HCT116 (cell line): ENCODE measurements at regions not wholly inside any gene's neighbourhood (a gene's known extent, or its start where the extent isn't known, plus 50 kb on each side); places are given as distances from the start of the nearest gene placed in this dataset.

Experiments used
- ATAC-seq: fragments of 200-7000 bp; cut with Tn5 transposase; 2 replicates; pipeline ENCODE4 v1.9.1; 2020; ENCODE audit warnings: mild to moderate bottlenecking, moderate library complexity
- BruUV-seq: library from RNA; stranded (reverse); fragments of 400-500 nt; replicated peaks from 2 replicates; lab custom pipeline; 2021; lab: Mats Ljungman, UMichigan
- CTCF ChIA-PET: fragments of 300-600 bp; sonication (Branson Sonifier 250); formaldehyde crosslinking; loops from one replicate; lab custom pipeline; 2021; ENCODE audit warnings: antibody characterized with exemption; lab: Charles Lee
- POLR2A ChIA-PET: fragments of 300-600, 350-600 bp; sonication (Branson Sonifier 250); formaldehyde crosslinking; loops from one replicate; lab custom pipeline; 2021; ENCODE audit warnings: antibody characterized with exemption; lab: Charles Lee
- RAD21 ChIA-PET, 2 experiments: fragments of 300-600 bp; sonication (Branson Sonifier 250); formaldehyde crosslinking; loops; one replicate each; lab custom pipeline; 2023; ENCODE audit warnings: low total read pairs in 2 of 2; ENCODE audit not compliant: uncharacterized antibody in 2 of 2, unreplicated experiment in 2 of 2, low non-redundant PET in 1 of 2; lab: Charles Lee
- DNase-seq: peaks from one replicate; pipeline ENCODE4 v3.0.0-alpha.2; 2010; ENCODE audit warnings: low read depth, low spot score
- H2AFZ ChIP-seq: fragments of 200-600 bp; shearing (Covaris generic), sonication (generic); 2 replicates; pipeline ENCODE4 v1.6.1; 2017; ENCODE audit warnings: low read depth, mixed run types, mixed read lengths, antibody characterized with exemption, low read length; ENCODE audit not compliant: poor library complexity, severe bottlenecking
- H3K27ac ChIP-seq: 2 replicates; pipeline ENCODE4 v1.5.1; 2012; ENCODE audit warnings: low read depth, low read length
- H3K27me3 ChIP-seq: fragments of 200-600 bp; sonication (generic); 2 replicates; pipeline ENCODE4 v1.6.1; 2016; ENCODE audit warnings: mixed run types, low read length, mixed read lengths; ENCODE audit not compliant: insufficient read depth
- H3K36me3 ChIP-seq, 2 experiments: fragments of 200-500 bp in 1 of 2; fragments of 200-600 bp in 1 of 2; sonication (Bioruptor generic) in 1 of 2; sonication (generic) in 1 of 2; 2 replicates each; pipeline versions ENCODE4 v1.5.1 to v1.6.1; 2014 to 2016; ENCODE audit warnings: low read length in 2 of 2, inconsistent platforms in 1 of 2, mixed read lengths in 1 of 2, mixed run types in 1 of 2; ENCODE audit not compliant: insufficient read depth in 2 of 2, control insufficient read depth in 1 of 2
- H3K4me1 ChIP-seq, 2 experiments: fragments of 200-600 bp in 1 of 2; sonication (generic) in 1 of 2; 2 replicates each; pipeline versions ENCODE4 v1.5.1 to v1.6.1; 2012 to 2017; ENCODE audit warnings: low read length in 2 of 2, inconsistent platforms in 1 of 2, mild to moderate bottlenecking in 1 of 2, mixed read lengths in 1 of 2, mixed run types in 1 of 2, moderate library complexity in 1 of 2; ENCODE audit not compliant: insufficient read depth in 2 of 2, control insufficient read depth in 1 of 2
- H3K4me2 ChIP-seq: fragments of 200-600 bp; sonication (generic); 2 replicates; pipeline ENCODE4 v1.6.1; 2017; ENCODE audit warnings: mixed run types, low read length, mixed read lengths
- H3K4me3 ChIP-seq, 2 experiments: fragments of 200-600 bp in 1 of 2; sonication (generic) in 1 of 2; replicated peaks in 1 of 2; 2 replicates each; pipeline ENCODE4 v1.5.1; 2011 to 2016; ENCODE audit warnings: low read length in 2 of 2, control low read depth in 1 of 2, low read depth in 1 of 2, mild to moderate bottlenecking in 1 of 2, mixed read lengths in 1 of 2, mixed run types in 1 of 2
- H3K79me2 ChIP-seq: fragments of 200-600 bp; sonication (generic); 2 replicates; pipeline ENCODE4 v1.6.1; 2017; ENCODE audit warnings: mild to moderate bottlenecking, mixed run types, low read length, moderate library complexity, mixed read lengths; ENCODE audit not compliant: insufficient read depth
- H3K9ac ChIP-seq: fragments of 200-600 bp; sonication (generic); 2 replicates; pipeline ENCODE4 v1.6.1; 2016; ENCODE audit warnings: low read length, mixed read lengths
- H3K9me2 ChIP-seq: fragments of 200-600 bp; sonication (generic), shearing (Covaris generic); 2 replicates; pipeline ENCODE4 v1.6.1; 2017; ENCODE audit warnings: mixed run types, mild to moderate bottlenecking, moderate library complexity; ENCODE audit not compliant: insufficient read depth
- H3K9me3 ChIP-seq, 2 experiments: fragments of 200-500 bp in 1 of 2; fragments of 200-600 bp in 1 of 2; sonication (Bioruptor generic) in 1 of 2; sonication (generic) in 1 of 2; 2 replicates each; pipeline ENCODE4 v1.6.1; 2014 to 2017; ENCODE audit warnings: low read length in 2 of 2, mixed read lengths in 2 of 2, inconsistent platforms in 1 of 2, low read depth in 1 of 2, mild to moderate bottlenecking in 1 of 2, mixed run types in 1 of 2, moderate library complexity in 1 of 2; ENCODE audit not compliant: control insufficient read depth in 1 of 2, insufficient read depth in 1 of 2
- H4K20me1 ChIP-seq: fragments of 200-600 bp; sonication (generic), shearing (Covaris generic); 2 replicates; pipeline ENCODE4 v1.6.1; 2017; ENCODE audit warnings: mixed run types, mild to moderate bottlenecking, moderate library complexity; ENCODE audit not compliant: insufficient read depth
- CTCF ChIP-seq, 3 experiments: fragments of 200-600 bp in 1 of 3; sonication (generic) in 1 of 3; IDR thresholded peaks in 2 of 3; conservative IDR thresholded peaks in 1 of 3; 2 replicates each; pipeline ENCODE4 v1.5.1; 2012 to 2017; ENCODE audit warnings: low read depth in 2 of 3, low read length in 2 of 3, antibody characterized with exemption in 1 of 3, borderline replicate concordance in 1 of 3, control low read depth in 1 of 3, mild to moderate bottlenecking in 1 of 3, mixed read lengths in 1 of 3, mixed run types in 1 of 3, moderate library complexity in 1 of 3; ENCODE audit not compliant: insufficient read depth in 1 of 3
- RAD21 ChIP-seq: IDR thresholded peaks from 2 replicates; pipeline ENCODE4 v1.6.1; 2012; ENCODE audit warnings: low read depth, mild to moderate bottlenecking
- TCF7L2 ChIP-seq: IDR thresholded peaks from 2 replicates; pipeline ENCODE4 v1.7.0; 2011; ENCODE audit warnings: borderline replicate concordance, inconsistent platforms; ENCODE audit not compliant: insufficient read depth, insufficient read length; ENCODE audit errors: extremely low read depth
- ZFX ChIP-seq: fragments of 450-650 bp; IDR thresholded peaks from 2 replicates; pipeline ENCODE4 v1.6.1; 2017
- intact Hi-C: fragments of 100-400 bp; cut with micrococcal nuclease; formaldehyde crosslinking; loops from 2 replicates; pipeline ENCODE4 v1.10.0; 2022

- Histone ChIP-seq H3K79me2 (no peaks in the 10 kb centered on the region), H3K4me1 (peaks cover 0 to 18% of the 10 kb centered on the region in 2 experiments; a peak in 1 of 4 replicates), H3K27ac (no peak overlapping the region; the same call in 1 of the 2 replicates), H3K4me2 (peak overlapping the region; percentile 82), H3K36me3 (no peaks in the 10 kb centered on the region), H2AFZ (no peak overlapping the region), H3K9me2 (no peaks in the 10 kb centered on the region), H3K9ac (no peak overlapping the region), H3K9me3 (no peaks in the 10 kb centered on the region), H3K4me3 (peak overlapping the region; percentile 40 to 57), H3K27me3 (peaks cover 21% of the 10 kb centered on the region; the same call in 1 of the 2 replicates), H4K20me1 (no peaks in the 10 kb centered on the region)
- ATAC-seq (peak; percentile 28; the same call in 1 of the 2 replicates), DNase-seq (no peak)
- ChIA-PET POLR2A (interaction anchor here (1.3 kb wide), 1 partner anchor 272 kb away, joined by 5 read pairs; the partner anchor contains the start of gene FOXD2), RAD21 (interaction anchor here (0.8 to 1.2 kb wide), 2 partner anchors 272 to 531 kb away, joined by 3 to 4 read pairs; partner anchors contain the start of gene FOXD2 (in 1 of the 2)), CTCF (interaction anchor here (0.8 to 5.3 kb wide), 7 partner anchors 11 to 320 kb away, joined by 3 to 75 read pairs (median 6); partner anchors contain the start of gene FOXD2)
- intact Hi-C loops, result loop anchor here (1.0 to 5.0 kb wide), 4 partner anchors 183 to 533 kb away; no protein-coding TSS in a partner anchor
- no TSS peak for BruUV-seq
- TF ChIP-seq ZFX (peak; percentile 17; the same call in 1 of the 2 replicates), CTCF (IDR thresholded peaks at IDR 0.05 in 2 of 3, conservative IDR thresholded peaks at IDR 0.05 in 1 of 3; ENCODE audit: borderline replicate concordance in 1 of 3, insufficient read depth in 1 of 3, low read depth in 2 of 3, low read length in 2 of 3) (no peak), RAD21 (no peak), TCF7L2 (no peak)
Measured at GRCh38 chr1:47709872-47710231, 272.0 kb downstream of the FOXD2 start.
